HG03139 (cell line): ENCODE measurements at regions not wholly inside any gene's neighbourhood (a gene's known extent, or its start where the extent isn't known, plus 50 kb on each side); places are given as distances from the start of the nearest gene placed in this dataset.

ENCODE experiments used
- ATAC-seq: cut with Tn5 transposase; IDR thresholded peaks from one replicate; pipeline ENCODE4 v1.9.1; 2021; ENCODE audit not compliant: unreplicated experiment

DNA sequence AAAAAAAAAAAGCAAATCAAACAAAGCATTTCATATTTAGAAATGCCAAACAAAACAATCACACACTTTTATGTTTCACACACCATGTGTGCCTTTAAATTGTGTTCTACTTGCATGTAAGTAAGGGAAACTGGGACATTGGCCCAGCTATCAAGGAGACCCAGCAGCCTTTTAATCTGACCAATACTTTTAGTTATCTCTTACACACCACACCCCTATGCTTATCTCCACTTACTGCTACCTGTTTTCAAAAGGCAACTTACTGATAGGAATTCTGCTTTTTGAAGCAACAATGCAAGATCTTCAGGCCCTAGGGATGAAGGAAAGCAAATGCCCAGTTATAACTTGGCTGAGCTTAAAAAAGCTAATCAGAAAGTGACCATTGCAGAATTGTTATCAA lies 1244.8 kb upstream of the SORCS1 start:
- no peak for ATAC-seq

DNA sequence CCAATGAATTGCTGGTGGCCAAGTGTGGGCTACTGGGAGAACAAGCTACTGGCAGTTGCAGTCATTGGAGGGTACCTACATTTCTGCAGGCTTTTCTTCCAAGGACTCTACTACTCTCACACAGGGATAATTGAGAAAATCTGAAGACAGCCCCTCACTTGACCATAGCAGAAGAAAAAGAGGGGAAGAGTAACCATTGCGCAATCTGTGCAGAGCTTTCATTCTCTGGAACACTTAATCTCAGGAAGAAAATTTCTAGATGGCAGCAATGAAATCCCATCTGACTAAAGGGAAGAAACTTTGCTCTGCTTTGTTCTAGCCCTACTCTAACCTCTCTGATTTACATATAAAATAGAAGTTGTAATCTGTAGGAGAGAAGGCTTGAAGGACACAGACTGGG lies 1239.6 kb upstream of the SORCS1 start:
- ATAC-seq, result no peak

DNA sequence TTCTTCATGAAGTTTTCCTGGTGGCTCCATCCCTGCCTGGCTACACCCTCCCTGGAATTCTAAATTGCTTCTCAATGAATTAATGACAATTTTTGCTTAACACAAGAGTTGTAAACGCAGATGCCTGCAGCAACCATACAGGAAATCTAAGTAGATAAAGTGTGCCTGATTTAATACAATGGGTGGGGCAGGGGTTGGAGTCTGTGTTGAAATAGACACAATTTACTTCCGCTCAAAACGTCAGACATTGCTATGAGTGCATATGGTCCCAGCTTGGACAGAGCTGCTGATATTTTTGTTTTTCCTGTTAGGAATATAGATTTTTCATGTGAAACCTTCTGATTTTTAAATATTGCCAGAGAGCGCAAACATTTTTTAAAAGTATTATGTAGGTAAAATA lies 1235.0 kb upstream of the SORCS1 start:
- no peak for ATAC-seq

DNA sequence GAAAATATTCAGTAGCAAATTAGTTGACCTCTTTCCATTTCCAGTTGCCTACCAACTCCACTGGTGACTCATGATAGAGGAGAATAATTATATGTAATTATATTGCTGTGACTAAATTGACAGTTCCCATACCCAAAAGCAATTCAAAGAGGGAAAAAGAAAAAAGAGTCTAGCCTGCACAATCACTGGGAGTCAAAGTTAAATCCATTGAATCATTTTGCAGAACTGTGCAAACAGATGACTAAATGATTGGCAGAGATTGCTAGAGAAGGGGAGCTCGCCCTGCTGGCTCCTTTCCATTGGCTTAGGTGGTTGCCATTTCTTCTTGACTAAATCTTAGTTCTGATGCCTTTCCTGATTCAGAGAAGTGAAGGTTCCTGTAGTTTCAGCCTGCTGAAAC lies 1228.6 kb upstream of the SORCS1 start:
- no peak for ATAC-seq

DNA sequence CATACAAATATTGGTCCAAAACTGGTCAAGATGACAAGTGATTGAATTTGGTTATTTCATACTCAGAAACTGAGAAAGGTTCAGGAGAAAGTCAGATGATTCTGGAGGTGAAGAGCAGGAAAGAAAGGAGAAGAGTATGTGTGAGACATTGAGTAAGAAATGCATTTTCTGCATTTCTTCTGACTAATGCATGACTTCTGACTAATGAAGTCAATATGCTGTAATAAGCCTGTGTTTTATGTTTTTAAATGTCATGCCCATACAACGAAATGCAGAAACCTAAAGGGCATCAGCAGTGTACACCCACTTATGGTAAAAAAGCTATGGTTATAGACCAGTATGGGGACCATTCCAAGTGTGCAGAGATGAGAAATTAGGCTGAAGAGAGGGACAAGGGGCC lies 1227.8 kb upstream of the SORCS1 start:
- no peak for ATAC-seq

DNA sequence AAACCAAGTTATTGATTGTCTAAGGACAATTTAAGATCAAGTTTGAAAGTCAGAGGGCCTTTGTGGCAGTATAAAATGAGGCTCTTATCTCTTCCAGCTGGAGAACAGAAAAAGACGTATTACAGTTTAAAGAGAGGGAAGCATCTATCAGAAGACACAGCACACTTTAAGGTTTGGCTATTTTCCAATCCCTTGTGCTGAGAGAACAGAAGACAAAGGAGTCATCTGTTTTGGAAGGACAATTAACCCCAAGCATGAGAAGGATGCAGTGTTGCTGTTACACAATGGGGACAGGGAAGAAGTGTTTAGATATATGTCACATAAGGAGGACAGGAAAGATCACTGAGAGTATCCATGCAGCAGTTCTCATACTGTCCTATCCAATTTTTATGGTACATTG lies 1224.2 kb upstream of the SORCS1 start:
- no peak for ATAC-seq

DNA sequence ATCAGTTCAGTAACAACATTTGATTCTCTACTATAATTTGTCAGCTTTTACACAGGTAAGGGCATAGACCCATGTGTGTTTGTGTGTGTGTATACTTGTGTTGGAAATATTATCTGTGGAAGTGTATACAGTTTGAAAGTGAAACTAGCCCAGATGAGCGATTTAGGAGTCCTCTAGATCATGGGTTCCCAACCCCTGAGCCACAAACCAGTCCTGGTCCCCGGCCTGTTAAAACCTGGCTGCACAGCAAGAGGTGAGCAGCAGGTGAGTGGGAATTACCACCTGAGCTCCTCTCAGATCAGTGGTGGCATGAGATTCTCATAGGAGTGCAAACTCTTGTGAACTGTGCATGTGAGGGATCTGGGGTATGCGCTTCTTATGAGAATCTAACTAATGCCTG lies 1221.5 kb upstream of the SORCS1 start:
- ATAC-seq, result no peak

DNA sequence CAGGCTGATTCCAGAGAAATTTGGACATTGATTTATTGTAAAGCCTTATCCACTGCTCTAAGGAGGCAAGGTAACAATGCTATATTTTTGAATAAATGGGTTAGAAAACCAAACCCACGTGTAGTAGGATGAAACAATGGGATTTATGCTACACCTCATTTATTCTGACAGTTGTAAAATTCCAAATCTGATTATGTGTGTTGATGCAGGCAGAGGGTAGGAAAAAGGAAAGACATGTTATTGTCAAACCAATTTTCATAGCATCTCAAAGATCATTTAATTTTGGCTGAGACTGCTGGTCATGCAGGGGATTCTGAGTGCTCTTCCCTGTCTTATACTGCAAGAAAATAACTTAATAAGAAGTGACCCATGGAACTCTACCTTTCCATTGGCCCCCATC lies 1219.9 kb upstream of the SORCS1 start:
- no peak for ATAC-seq

DNA sequence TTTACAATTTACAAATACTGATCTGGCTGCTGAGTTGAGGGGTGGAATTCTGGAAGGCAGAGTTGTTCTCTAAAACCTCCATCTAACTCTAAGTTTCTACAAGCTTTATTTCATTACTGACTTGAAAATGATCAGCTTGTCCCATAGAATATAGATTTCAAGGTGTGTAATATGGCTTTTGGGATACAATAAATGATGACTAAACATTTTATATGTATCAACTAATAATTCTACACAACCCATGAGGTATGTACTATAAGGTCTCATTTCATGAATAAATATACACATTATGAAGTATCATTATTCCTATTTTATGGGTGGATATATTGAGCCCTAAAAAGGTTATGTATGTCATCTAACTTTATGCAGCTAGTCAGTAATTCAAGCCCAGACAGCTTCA lies 1214.3 kb upstream of the SORCS1 start:
- no peak for ATAC-seq

DNA sequence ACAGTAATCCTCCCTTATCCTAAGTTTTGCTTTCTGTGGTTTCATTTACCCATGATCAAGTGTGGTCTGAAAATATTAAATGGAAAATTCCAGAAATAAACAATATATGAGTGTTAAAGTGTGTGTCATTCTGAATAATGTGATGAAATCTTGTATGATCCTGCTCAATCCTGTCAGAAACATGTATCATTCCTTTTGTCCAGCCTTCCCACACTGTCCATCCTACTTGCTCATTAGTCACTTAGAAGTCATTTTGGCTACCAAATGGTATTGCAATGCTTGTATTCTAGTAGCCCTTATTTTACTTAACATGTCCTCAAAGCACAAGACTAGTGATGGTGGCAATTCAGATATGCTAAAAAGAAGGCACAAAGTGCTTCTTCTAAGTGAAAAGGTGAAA lies 1211.2 kb upstream of the SORCS1 start:
- no peak for ATAC-seq

DNA sequence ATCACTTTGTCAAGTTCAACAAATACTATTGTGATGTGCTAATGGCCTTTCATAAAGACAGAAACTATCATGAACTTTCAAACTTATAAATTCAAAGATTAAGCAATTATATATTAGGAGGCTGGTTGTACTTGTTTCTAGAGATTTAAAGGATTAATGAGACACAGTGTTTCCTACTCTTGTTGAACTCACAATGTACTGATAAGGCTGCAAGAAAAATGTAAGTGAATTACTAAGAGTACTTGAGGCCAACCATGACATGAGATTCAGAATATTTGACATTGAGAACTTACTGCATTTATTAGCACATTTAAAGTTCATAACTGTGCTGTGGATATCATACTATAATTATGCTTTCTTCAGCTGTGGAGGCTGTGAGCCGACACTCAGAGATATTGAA lies 1210.5 kb upstream of the SORCS1 start:
- no peak for ATAC-seq

DNA sequence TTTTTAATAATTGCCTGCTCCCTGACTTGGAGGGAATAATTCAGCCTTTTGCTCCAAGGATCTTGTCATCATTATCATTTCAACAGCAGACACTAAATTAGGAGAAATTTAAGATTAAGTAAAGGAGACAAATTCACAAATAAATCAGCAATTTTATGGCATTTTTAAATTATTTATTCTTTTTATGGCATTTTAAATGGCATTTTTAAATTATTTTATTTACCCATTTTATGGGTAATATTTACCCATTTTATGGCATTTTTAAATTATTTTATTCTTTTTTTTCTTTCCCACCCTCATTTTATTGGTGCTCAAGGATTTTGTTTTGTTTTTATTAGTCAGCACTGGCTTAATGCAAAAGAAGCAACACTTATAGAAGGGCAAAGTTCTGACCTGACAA lies 1201.0 kb upstream of the SORCS1 start:
- ATAC-seq, result no peak

DNA sequence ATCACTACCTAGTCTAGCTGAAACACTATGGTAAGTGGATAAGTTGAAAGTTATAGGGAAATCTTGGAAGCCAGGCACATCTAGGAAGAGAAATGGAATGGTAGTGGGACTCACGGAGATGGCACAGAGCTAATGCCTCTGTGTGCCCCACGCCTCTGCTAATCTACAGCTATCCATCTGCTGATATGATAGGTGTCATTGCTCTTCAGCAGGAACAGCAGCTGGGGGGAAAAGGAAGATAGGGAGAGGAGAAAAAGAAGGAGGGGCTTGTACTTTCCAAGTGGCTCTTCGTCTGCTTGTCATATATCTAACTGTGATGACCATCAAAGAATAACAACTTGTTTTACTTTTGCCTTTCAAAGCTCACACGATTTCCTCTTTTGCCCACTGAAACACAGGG lies 1199.1 kb upstream of the SORCS1 start:
- ATAC-seq, result no peak

DNA sequence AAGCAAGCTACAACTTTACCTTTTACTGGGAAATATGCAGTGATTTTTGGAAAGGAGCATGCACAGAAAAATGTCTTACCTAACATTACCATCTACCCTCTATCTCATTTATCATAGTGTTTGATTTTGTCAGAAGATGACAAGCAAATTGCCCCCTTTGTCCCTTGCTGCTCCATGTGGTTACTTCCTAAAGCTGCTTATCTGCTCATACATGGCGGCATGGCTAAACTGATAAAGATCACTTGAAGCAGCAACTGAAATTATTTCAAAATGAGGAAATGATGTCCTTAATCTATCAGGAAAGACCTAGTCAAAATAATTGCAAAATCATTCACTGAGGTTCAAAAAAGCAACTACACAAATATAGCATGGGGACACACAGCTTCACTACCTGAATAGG lies 1198.5 kb upstream of the SORCS1 start:
- no peak for ATAC-seq

DNA sequence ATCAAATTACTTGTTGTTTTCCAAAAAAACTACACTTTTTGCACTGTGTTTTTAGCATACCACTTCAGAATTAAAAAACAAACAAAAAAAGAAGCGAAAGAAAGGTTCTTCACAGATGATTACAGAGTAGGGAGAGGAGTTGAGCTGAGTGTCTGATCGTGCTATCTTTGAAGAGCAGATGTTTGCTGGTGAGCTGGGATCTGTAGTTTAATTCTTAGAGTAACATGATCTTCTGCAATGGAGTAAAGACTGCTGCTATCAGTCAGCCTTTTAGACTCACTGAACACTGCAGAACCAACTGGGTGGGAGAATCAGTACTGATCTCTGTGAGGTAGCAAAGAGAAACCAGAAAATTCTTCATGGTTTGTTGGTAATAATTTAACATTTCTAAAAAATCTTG lies 1197.8 kb upstream of the SORCS1 start:
- no peak for ATAC-seq

DNA sequence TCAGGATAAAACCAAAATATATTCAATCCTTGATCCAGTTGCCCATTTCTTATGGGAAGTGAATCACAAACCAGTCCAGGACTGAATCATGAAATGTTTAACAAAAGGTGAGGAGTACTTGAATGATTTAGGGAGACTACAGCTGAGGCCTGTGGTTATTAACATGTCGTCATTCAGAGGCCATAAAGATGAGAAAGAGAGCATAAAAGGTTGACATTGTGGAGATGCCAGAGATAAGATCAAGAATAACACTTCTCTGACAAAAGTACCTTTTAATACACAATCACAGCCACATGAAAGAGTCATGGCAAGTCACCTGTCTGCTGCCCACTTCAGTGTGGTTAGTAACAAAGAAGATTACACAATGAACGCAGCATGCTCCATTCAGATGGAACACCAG lies 1195.7 kb upstream of the SORCS1 start:
- no peak for ATAC-seq

DNA sequence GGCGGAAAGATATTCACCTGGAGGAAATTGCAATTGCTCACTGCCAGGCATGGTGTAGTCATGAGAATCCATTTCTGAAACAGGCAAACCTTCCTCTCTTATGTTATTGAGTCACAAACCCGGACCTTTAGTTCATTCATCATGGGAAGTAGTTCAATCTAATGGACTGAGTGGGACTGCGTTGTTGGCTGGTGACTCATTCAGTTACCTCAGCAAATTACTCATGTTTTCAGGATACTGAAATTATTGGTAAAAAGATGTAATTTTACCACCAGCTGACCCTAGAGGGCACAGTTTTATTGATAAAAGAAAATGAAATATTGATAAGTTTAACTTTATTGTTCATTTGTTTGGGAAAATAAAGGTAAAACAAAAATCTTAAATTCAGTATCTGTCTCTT lies 1194.4 kb upstream of the SORCS1 start:
- ATAC-seq, result no peak

DNA sequence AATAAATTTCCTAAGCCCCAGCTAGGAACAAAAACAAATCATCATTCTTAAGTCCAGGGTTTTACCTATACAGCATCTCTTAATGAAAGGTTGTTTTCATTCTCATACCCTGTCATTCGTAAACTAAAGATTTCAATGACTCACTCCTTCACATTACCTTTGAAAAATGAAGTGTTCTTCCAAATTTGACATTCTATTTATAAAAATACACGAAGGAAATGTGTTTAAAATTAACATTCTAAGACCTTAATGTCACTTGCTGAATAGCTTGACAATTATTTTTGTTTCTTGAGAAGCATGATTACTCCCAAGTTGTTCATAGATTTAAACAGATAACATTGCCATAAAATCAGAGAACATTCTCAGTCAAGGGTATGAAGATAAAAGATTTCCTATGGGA lies 1188.3 kb upstream of the SORCS1 start:
- ATAC-seq, result no peak

DNA sequence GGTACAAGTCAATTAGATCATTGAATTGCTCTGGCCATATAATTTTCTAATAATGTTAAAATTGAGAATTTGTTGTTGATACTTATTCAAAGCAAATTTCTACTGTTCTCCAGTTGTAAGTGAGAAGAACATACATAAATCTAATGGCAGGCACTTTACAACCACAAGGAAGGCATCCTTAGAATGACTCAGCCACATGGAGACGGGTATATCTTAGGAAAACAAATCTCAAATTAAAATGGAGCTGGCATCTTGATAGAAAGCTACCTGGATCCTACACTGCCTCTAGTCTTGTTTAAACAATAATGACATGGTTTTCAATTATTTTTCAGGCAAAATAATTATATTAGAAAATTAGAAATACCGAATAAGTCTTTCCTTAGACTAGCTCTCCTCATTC lies 1183.7 kb upstream of the SORCS1 start:
- no peak for ATAC-seq

DNA sequence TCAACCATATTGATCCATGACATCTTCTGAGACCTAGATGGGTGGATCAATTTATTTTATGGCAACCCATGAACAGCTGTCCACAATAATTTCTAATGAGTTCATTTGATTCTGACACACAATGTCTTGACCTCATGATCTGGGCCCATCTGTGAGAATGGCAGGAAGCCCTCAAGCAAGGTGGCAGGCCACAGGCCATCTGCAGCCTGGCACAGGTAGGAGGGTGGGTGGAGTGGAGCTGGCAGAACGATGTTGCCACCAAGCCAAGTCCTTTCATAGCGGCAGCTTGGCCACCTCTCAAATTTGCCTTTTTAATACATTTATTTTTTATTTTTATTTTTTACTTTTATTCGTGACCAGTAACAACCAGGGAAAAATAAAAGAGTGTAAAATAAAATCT lies 1181.6 kb upstream of the SORCS1 start:
- no peak for ATAC-seq

DNA sequence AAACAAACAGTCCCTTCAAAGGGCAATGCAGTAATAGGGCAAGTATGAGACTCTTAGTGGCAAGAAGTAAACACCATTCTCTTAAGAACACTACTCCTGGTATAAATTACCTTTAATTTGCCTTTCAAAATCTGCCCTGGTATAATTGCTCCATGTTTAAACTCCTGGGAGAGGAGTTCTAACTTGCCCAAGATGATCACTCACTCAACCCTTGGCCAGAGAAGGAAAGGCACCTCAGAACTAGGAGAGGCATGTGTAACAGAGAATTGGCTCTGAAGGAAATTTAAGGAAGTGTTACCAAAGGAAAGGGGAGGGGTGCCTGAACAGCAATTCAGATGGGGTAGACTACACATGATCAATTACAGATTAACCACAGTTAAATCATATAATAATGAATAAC lies 1173.6 kb upstream of the SORCS1 start:
- no peak for ATAC-seq

DNA sequence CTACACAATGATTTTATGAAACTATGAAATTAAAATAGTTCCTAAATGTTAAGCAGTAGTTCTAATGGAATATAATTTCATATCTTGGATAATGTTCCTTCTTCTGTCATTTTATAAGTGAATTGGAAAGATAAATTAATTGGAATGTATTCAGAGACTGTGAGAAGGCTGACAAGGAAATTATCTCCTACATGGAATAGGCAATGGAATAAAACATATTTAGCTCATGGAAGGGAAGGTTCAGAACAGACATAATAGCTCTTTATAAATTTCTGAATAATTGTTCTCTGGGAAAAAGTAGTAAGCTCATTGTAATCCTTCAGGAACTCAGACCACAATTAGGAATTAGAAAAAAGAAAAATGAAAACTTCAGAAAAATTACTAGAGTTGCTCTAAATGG lies 1172.3 kb upstream of the SORCS1 start:
- ATAC-seq, result no peak

DNA sequence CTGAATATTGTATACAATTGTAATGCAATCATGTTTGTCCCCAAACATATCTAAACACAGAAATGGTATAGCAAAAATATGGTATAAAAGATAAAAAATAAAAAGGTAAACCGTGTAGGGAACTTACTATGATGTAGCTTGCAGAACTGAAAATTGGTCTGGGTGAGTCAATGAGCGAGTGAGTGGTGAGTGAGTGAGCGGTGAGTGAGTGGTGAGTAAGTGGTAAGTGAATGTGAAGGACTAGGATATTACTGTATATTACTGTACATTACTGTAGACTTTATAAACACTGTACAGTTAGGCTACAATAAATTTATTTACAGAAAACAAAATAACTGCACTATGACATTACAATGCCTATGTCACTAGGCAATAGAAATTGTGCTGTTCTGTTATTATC lies 1163.2 kb upstream of the SORCS1 start:
- ATAC-seq, result no peak

DNA sequence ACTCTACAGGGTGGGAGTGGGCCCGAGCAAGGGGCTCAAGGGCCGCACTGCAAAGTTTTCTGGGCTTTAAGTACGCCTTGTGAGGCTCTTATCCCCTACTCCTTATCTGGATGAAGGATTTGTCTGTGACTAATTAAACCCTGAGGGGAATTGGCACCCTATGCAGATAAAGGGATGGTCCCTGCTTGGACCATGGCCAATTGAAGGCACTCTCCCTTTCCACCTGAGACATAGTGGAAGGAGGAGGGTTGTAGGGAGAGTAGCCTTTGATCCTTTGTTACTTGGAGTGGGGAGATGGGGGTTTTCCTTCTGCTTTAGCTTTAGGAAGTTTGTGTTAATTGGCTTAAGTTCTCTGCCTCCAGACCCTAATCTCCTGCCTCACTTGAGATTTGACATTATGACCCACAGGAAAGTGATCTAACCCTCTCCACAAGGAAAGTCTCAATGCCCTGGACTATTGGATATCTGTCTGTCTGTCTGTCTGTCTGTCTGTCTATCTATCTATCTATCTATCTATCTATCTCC lies 1158.8 kb upstream of the SORCS1 start:
- ATAC-seq, result no peak
